SK-N-SH (cell line): ENCODE measurements at regions not wholly inside any gene's neighbourhood (a gene's known extent, or its start where the extent isn't known, plus 50 kb on each side); places are given as distances from the start of the nearest gene placed in this dataset.
"Not testable (repeated sequence)": the region's sequence is repeated elsewhere in the genome, so short reads cannot be mapped to it uniquely, and the experiment has no call there.

ENCODE experiments used
- CTCF ChIA-PET: fragments of 300-600, 350-600 bp; formaldehyde crosslinking; extraction: SDS; loops from one replicate; lab custom pipeline; 2021; lab: Yijun Ruan, JAX
- POLR2A ChIA-PET: fragments of 350-600 bp; sonication (Branson Sonifier 250); formaldehyde crosslinking; extraction: SDS; loops from one replicate; lab custom pipeline; 2020; ENCODE audit warnings: antibody characterized with exemption, inconsistent platforms; lab: Yijun Ruan, JAX
- DNase-seq: peaks from one replicate; pipeline ENCODE4 v3.0.0; 2012
- H2AFZ ChIP-seq: fragments of 200-600 bp; sonication (generic); 2 replicates; pipeline ENCODE4 v1.8.1; 2016; ENCODE audit warnings: antibody characterized with exemption, mild to moderate bottlenecking, low read depth
- H3F3A ChIP-seq: fragments of 200-600 bp; sonication (generic); replicated peaks from 2 replicates; pipeline ENCODE3; 2016; ENCODE audit warnings: antibody characterized with exemption, mild to moderate bottlenecking; ENCODE audit not compliant: insufficient read depth
- H3K27ac ChIP-seq, 2 experiments: fragments of 200-500 bp in 1 of 2; fragments of 200-600 bp in 1 of 2; sonication (Bioruptor generic) in 1 of 2; sonication (generic), shearing (Covaris generic) in 1 of 2; 2 replicates each; pipeline versions ENCODE4 v1.5.1 to v1.6.1; 2014 to 2016; ENCODE audit warnings: low read depth in 2 of 2, inconsistent platforms in 1 of 2, low read length in 1 of 2, mild to moderate bottlenecking in 1 of 2, mixed read lengths in 1 of 2
- H3K27me3 ChIP-seq: fragments of 200-600 bp; sonication (generic), shearing (Covaris generic); 2 replicates; pipeline ENCODE4 v1.6.1; 2016; ENCODE audit warnings: mixed run types; ENCODE audit not compliant: insufficient read depth
- H3K36me3 ChIP-seq, 2 experiments: fragments of 200-500 bp in 1 of 2; fragments of 200-600 bp in 1 of 2; sonication (Bioruptor generic) in 1 of 2; sonication (generic) in 1 of 2; replicated peaks in 1 of 2; 2 replicates each; pipeline versions ENCODE3 to v1.5.1; 2014 to 2016; ENCODE audit warnings: low read length in 1 of 2, mild to moderate bottlenecking in 1 of 2; ENCODE audit not compliant: insufficient read depth in 2 of 2, control insufficient read depth in 1 of 2
- H3K4me1 ChIP-seq, 2 experiments: fragments of 200-500 bp in 1 of 2; fragments of 200-600 bp in 1 of 2; sonication (Bioruptor generic) in 1 of 2; sonication (generic), shearing (Covaris generic) in 1 of 2; 2 replicates each; pipeline versions ENCODE4 v1.5.1 to v1.6.1; 2014 to 2016; ENCODE audit warnings: low read depth in 1 of 2, low read length in 1 of 2, mixed run types in 1 of 2; ENCODE audit not compliant: insufficient read depth in 2 of 2, control insufficient read depth in 1 of 2
- H3K4me2 ChIP-seq: fragments of 200-600 bp; sonication (generic), shearing (Covaris generic); 2 replicates; pipeline ENCODE4 v1.6.1; 2017; ENCODE audit warnings: mixed run types
- H3K4me3 ChIP-seq, 2 experiments: fragments of 200-500 bp in 1 of 2; fragments of 200-600 bp in 1 of 2; sonication (Bioruptor generic) in 1 of 2; sonication (generic), shearing (Covaris generic) in 1 of 2; 2 replicates each; pipeline versions ENCODE4 v1.5.1 to v1.8.1; 2014 to 2016; ENCODE audit warnings: low read depth in 2 of 2, inconsistent platforms in 1 of 2, low read length in 1 of 2, mild to moderate bottlenecking in 1 of 2, mixed read lengths in 1 of 2, moderate library complexity in 1 of 2
- H3K79me2 ChIP-seq: fragments of 200-600 bp; sonication (generic); 2 replicates; pipeline ENCODE4 v1.8.1; 2017; ENCODE audit warnings: mild to moderate bottlenecking; ENCODE audit not compliant: insufficient read depth
- H3K9ac ChIP-seq: fragments of 200-600 bp; sonication (generic); 2 replicates; pipeline ENCODE4 v1.6.1; 2017; ENCODE audit warnings: mixed run types
- H3K9me2 ChIP-seq: fragments of 200-600 bp; sonication (generic); 2 replicates; pipeline ENCODE4 v1.6.1; 2017; ENCODE audit warnings: mixed run types
- H3K9me3 ChIP-seq: fragments of 200-600 bp; sonication (generic); 2 replicates; pipeline ENCODE4 v1.6.1; 2017; ENCODE audit warnings: mixed run types, mild to moderate bottlenecking, moderate library complexity
- H4K20me1 ChIP-seq: fragments of 200-600 bp; sonication (generic); 2 replicates; pipeline ENCODE4 v1.6.1; 2017; ENCODE audit warnings: mild to moderate bottlenecking, mixed run types; ENCODE audit not compliant: insufficient read depth
- ELF1 ChIP-seq: IDR thresholded peaks from 2 replicates; pipeline ENCODE4 v1.4.0; 2012
- FOSL2 ChIP-seq: IDR thresholded peaks from 2 replicates; pipeline ENCODE4 v1.4.0; 2012; ENCODE audit warnings: low read depth, mild to moderate bottlenecking, moderate library complexity, borderline replicate concordance
- FOXJ3 ChIP-seq: sonication (generic); formaldehyde crosslinking; IDR thresholded peaks from 2 replicates; pipeline ENCODE4 v1.5.1; 2020; ENCODE audit warnings: mild to moderate bottlenecking, missing genetic modification reagents
- GABPA ChIP-seq: IDR thresholded peaks from 2 replicates; pipeline ENCODE4 v1.4.0; 2012; ENCODE audit warnings: low read depth, mild to moderate bottlenecking
- GATA2 ChIP-seq: sonication (generic); formaldehyde crosslinking; IDR thresholded peaks from 2 replicates; pipeline ENCODE4 v1.5.0; 2020; ENCODE audit warnings: mild to moderate bottlenecking, missing genetic modification reagents
- MAX ChIP-seq: IDR thresholded peaks from 2 replicates; pipeline ENCODE4 v1.4.0; 2012; ENCODE audit warnings: low read depth
- MXI1 ChIP-seq: IDR thresholded peaks from 2 replicates; pipeline ENCODE4 v1.6.1; 2012; ENCODE audit warnings: mild to moderate bottlenecking, low read depth, low read length, improper control_type of control experiment
- RXRA ChIP-seq: IDR thresholded peaks from 2 replicates; pipeline ENCODE4 v1.4.0; 2012; ENCODE audit warnings: low read depth, mild to moderate bottlenecking, borderline replicate concordance
- USF2 ChIP-seq: fragments of 150-350 bp; IDR thresholded peaks from 2 replicates; pipeline ENCODE4 v1.6.1; 2017; ENCODE audit warnings: antibody characterized with exemption, low read length, low read depth, borderline replicate concordance
- WGBS: methylation state at CpG from one replicate; pipeline ENCODE4 v1.1.6; 2017; ENCODE audit warnings: low lambda C conversion rate; 5-methylcytosine and 5-hydroxymethylcytosine counted together
- TF ChIP-seq, protein P1 (sequence below): IDR thresholded peaks from 2 replicates; pipeline ENCODE4 v1.6.1; 2012; ENCODE audit warnings: mild to moderate bottlenecking, low read depth, low read length, moderate library complexity
- TF ChIP-seq, protein P2 (sequence below): IDR thresholded peaks from 2 replicates; pipeline ENCODE4 v1.4.0; 2012; ENCODE audit warnings: low read depth, borderline replicate concordance

- 33% methylated on average over 5 of the region's 5 CpGs for WGBS
- H3K27me3 ChIP-seq: no peaks in the 10 kb centered on the region
- no peaks in the 10 kb centered on the region; the same call in 1 of the 2 replicates for H3K9me3 ChIP-seq
- no peaks in the 10 kb centered on the region for H3F3A ChIP-seq
- H3K9me2 ChIP-seq: no peaks in the 10 kb centered on the region
- POLR2A ChIA-PET: no interaction called here
- DNase-seq: no peak
- H3K36me3 ChIP-seq: no peaks in the 10 kb centered on the region
- TF ChIP-seq, protein P1, sequence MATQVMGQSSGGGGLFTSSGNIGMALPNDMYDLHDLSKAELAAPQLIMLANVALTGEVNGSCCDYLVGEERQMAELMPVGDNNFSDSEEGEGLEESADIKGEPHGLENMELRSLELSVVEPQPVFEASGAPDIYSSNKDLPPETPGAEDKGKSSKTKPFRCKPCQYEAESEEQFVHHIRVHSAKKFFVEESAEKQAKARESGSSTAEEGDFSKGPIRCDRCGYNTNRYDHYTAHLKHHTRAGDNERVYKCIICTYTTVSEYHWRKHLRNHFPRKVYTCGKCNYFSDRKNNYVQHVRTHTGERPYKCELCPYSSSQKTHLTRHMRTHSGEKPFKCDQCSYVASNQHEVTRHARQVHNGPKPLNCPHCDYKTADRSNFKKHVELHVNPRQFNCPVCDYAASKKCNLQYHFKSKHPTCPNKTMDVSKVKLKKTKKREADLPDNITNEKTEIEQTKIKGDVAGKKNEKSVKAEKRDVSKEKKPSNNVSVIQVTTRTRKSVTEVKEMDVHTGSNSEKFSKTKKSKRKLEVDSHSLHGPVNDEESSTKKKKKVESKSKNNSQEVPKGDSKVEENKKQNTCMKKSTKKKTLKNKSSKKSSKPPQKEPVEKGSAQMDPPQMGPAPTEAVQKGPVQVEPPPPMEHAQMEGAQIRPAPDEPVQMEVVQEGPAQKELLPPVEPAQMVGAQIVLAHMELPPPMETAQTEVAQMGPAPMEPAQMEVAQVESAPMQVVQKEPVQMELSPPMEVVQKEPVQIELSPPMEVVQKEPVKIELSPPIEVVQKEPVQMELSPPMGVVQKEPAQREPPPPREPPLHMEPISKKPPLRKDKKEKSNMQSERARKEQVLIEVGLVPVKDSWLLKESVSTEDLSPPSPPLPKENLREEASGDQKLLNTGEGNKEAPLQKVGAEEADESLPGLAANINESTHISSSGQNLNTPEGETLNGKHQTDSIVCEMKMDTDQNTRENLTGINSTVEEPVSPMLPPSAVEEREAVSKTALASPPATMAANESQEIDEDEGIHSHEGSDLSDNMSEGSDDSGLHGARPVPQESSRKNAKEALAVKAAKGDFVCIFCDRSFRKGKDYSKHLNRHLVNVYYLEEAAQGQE: no peak
- TF ChIP-seq, protein P2, sequence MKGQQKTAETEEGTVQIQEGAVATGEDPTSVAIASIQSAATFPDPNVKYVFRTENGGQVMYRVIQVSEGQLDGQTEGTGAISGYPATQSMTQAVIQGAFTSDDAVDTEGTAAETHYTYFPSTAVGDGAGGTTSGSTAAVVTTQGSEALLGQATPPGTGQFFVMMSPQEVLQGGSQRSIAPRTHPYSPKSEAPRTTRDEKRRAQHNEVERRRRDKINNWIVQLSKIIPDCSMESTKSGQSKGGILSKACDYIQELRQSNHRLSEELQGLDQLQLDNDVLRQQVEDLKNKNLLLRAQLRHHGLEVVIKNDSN: no peak
- TF ChIP-seq GABPA (no peak), USF2 (no peak), FOXJ3 (CRISPR knock-in tag) (no peak), MXI1 (no peak)
- TF ChIP-seq, all 33 proteins: peak for 0
- CTCF ChIA-PET: no interaction called here
- no peak overlapping the region for H3K9ac ChIP-seq
- H3K4me1 ChIP-seq: no peaks in the 10 kb centered on the region
- no peaks in the 10 kb centered on the region for H3K79me2 ChIP-seq
- H3K4me3 ChIP-seq: no peak overlapping the region
- no peak overlapping the region for H3K27ac ChIP-seq
- H2AFZ ChIP-seq: no peak overlapping the region
- H3K4me2 ChIP-seq: no peak overlapping the region
- H4K20me1 ChIP-seq: no peaks in the 10 kb centered on the region
Measured at GRCh38 chr5:118326481-118327045, 661.8 kb downstream of the DTWD2 start.

- POLR2A ChIA-PET: no interaction called here
- no peak overlapping the region for H3K9ac ChIP-seq
- WGBS: 2% methylated on average over 2 of the region's 2 CpGs
- no peaks in the 10 kb centered on the region for H3F3A ChIP-seq
- H3K27ac ChIP-seq: no peak overlapping the region
- H3K9me3 ChIP-seq: no peaks in the 10 kb centered on the region; the same call in 1 of the 2 replicates
- no peak overlapping the region for H3K4me2 ChIP-seq
- no peaks in the 10 kb centered on the region for H3K79me2 ChIP-seq
- H4K20me1 ChIP-seq: no peaks in the 10 kb centered on the region
- H3K36me3 ChIP-seq: no peaks in the 10 kb centered on the region
- H2AFZ ChIP-seq: no peak overlapping the region
- CTCF ChIA-PET: no interaction called here
- H3K4me3 ChIP-seq: no peak overlapping the region
- no peak for TF ChIP-seq ELF1
- TF ChIP-seq GATA2 (CRISPR knock-in tag): no peak
- TF ChIP-seq MAX: no peak
- TF ChIP-seq RXRA: no peak
- no peak for TF ChIP-seq FOSL2
- no peaks in the 10 kb centered on the region for H3K9me2 ChIP-seq
- DNase-seq: no peak
- H3K27me3 ChIP-seq: no peaks in the 10 kb centered on the region
- H3K4me1 ChIP-seq: no peaks in the 10 kb centered on the region
Measured at GRCh38 chr5:118325931-118326330, 662.4 kb downstream of the DTWD2 start.

DNA sequence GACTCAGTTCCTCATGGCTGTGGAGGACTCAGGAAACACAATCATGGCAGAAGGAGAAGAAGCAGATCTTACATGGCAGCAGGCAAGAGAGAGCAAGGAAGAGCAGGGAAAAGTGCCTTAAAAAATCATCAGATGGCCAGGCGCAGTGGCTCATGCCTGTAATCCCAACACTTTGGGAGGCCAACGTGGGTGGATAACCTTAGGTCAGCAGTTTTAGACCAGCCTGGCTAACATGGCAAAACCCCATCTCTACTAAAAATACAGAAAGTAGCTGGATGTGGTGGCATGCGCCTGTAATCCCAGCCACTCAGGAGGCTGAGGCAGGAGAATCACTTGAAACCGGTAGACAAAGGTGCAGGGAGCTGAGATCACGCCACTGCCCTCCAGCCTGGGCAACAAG lies 664.6 kb downstream of the DTWD2 start:
- WGBS: 22% methylated on average over 5 of the region's 5 CpGs
- CTCF ChIA-PET, H3K9ac ChIP-seq, H3K27ac ChIP-seq, H3K27me3 ChIP-seq, DNase-seq, H3K4me1 ChIP-seq, H3F3A ChIP-seq, H3K79me2 ChIP-seq, H4K20me1 ChIP-seq, H3K4me2 ChIP-seq, H3K36me3 ChIP-seq, POLR2A ChIA-PET, H3K9me3 ChIP-seq, H3K9me2 ChIP-seq, H2AFZ ChIP-seq, H3K4me3 ChIP-seq: not testable (repeated sequence)
